ENCODE measurements at regions not wholly inside any gene's neighbourhood (a gene's known extent, or its start where the extent isn't known, plus 50 kb on each side); places are given as distances from the start of the nearest gene placed in this dataset.

- TF ChIP-seq NFE2L1 (CRISPR knock-in tag; IDR thresholded peaks at IDR 0.05) (no peak), MAX (CRISPR knock-in tag; IDR thresholded peaks at IDR 0.05) (no peak), E2F1 (CRISPR knock-in tag; IDR thresholded peaks at IDR 0.05) (no peak), TCF7 (CRISPR knock-in tag; IDR thresholded peaks at IDR 0.05; ENCODE audit: low read depth) (no peak), ZNF263 (CRISPR knock-in tag; IDR thresholded peaks at IDR 0.05; ENCODE audit: low read depth) (no peak), TP53 (CRISPR knock-in tag; IDR thresholded peaks at IDR 0.05) (no peak), JUN (CRISPR knock-in tag; IDR thresholded peaks at IDR 0.05) (no peak), TEAD1 (CRISPR knock-in tag; IDR thresholded peaks at IDR 0.05) (no peak), CTCF (IDR thresholded peaks at IDR 0.05) (no peak), NFYB (CRISPR knock-in tag; conservative IDR thresholded peaks at IDR 0.05; ENCODE audit: low read depth) (no peak), SP1 (CRISPR knock-in tag; conservative IDR thresholded peaks at IDR 0.05) (no peak)
Observed at GRCh38 chr16:86805188-86805587, 226.8 kb downstream of the FOXL1 start.
